NT2/D1 (cell line): ENCODE measurements at regions not wholly inside any gene's neighbourhood (a gene's known extent, or its start where the extent isn't known, plus 50 kb on each side); places are given as distances from the start of the nearest gene placed in this dataset.

Source experiments
- DNase-seq: peaks from one replicate; pipeline ENCODE4 v3.0.0-alpha.2; 2011; ENCODE audit warnings: low read depth, low spot score
- H3K27me3 ChIP-seq: 2 replicates; pipeline ENCODE4 v1.6.0; 2011; ENCODE audit warnings: mild to moderate bottlenecking; ENCODE audit not compliant: insufficient read length, insufficient read depth
- H3K36me3 ChIP-seq: 2 replicates; pipeline ENCODE4 v1.6.1; 2011; ENCODE audit warnings: mild to moderate bottlenecking, low read length, mixed read lengths; ENCODE audit not compliant: insufficient read depth, insufficient read length
- H3K4me1 ChIP-seq: 2 replicates; pipeline ENCODE4 v1.5.1; 2011; ENCODE audit not compliant: insufficient read depth, insufficient read length
- H3K4me3 ChIP-seq: 2 replicates; pipeline ENCODE4 v1.5.1; 2011; ENCODE audit warnings: low read depth; ENCODE audit not compliant: insufficient read length
- H3K9ac ChIP-seq: 2 replicates; pipeline ENCODE4 v1.6.0; 2011; ENCODE audit warnings: low read depth; ENCODE audit not compliant: insufficient read length
- H3K9me3 ChIP-seq: 2 replicates; pipeline ENCODE4 v1.5.1; 2011; ENCODE audit warnings: mild to moderate bottlenecking, low read length; ENCODE audit not compliant: insufficient read depth
- SUZ12 ChIP-seq: IDR thresholded peaks from 2 replicates; pipeline ENCODE4 v1.6.1; 2011; ENCODE audit not compliant: insufficient read length, insufficient read depth; ENCODE audit errors: extremely low read depth
- YY1 ChIP-seq: IDR thresholded peaks from 2 replicates; pipeline ENCODE4 v1.6.1; 2011; ENCODE audit not compliant: insufficient read length, insufficient read depth
- ZNF274 ChIP-seq: IDR thresholded peaks from 2 replicates; pipeline ENCODE4 v1.6.1; 2011; ENCODE audit warnings: mild to moderate bottlenecking, low read depth, low read length

DNA sequence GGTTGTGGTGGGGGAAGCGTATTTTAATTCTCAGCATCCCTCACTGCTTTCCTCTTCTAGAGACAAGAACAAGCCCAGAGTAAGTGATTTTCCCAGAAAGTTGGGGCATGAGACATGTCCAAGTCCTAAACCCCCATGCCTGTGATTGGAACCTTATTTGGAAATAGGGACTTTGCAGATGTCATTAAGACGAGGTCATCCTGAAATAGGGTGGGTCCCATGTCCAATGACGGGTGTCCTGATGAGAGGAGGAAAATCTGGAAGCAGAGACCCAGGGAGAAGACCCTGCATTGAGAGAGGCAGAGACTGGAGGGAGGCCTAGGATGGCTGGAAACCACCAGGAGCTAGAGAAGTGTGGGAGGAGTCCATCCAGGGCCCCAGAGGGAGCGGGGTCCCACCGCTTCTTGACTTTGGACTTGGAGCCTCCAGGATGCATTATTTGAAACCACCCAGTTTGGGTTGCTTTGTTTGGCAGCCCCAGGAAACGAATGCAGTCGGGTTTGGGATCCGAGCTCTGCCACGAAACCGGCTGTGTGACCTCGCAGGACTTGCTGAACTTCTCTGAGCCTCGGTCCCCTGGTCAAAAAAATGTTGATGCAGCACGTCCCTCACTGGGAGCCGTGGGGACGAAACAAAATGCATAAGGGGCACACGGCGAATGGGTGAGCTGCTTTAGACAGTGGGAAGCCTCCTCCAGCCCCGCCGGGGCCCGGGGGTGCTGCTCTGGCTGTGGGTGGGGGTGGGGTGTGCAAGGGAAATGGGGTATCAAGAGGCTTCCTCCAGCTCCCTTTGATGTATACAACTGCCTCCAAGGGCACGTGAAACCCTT, 113.9 kb downstream of the CPZ start:
- no peak for DNase-seq
- H3K9ac ChIP-seq: peak overlapping the region; percentile 58
- no peak for TF ChIP-seq ZNF274
- no peak for TF ChIP-seq YY1
- no peak for TF ChIP-seq SUZ12
- H3K4me1 ChIP-seq: peaks cover 38% of the 10 kb centered on the region
- H3K27me3 ChIP-seq: peaks cover 8% of the 10 kb centered on the region
- H3K9me3 ChIP-seq: no peaks in the 10 kb centered on the region
- no peaks in the 10 kb centered on the region for H3K36me3 ChIP-seq
- no peak overlapping the region for H3K4me3 ChIP-seq

DNA sequence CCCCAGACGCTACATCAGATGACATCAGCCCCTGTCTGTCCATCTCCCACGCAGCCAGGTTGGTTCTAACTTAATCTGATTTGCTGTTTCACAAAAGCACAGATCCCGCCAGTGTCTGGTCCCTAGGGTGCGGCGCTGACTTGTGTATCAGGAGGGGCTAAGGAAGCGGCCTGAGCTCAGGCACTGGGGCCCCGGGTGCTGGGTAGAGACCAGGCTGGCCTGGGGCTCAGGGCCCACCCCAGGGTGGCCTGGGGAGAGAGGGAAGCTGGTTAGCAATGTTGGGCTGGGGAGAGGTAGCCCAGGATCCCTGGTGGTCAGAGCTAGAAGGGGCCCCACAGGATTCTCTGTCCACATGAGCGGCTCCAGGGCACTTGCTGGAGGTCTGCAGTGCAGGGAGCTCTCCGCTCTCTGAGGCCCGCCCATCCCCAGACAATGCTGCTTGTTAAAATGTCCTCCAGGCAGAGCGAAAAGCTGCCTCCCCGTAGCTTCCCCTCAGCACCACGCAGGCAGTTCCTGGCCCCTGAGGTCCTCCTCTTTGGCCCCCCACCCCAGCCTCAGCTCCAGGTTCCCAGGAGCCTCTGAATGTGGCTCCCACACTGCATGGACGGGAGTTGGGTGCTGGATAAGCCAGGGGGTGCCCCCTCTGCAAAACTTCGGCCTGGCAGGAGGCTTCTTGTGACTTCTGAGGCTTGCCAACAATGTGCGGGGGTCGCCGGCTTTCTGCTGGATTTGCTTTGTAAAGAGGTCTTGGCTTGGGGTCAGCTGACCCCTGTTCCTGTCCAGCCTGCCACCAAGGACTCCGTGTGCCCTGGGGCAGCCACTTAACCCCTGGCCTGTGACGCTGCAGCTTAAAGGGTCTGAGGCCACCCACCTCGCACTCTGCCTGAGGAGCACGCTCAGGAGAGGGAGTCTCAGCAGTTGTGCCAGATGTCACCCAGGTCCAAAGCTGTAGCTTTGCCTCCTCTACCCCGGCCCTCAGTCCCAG, 112.9 kb downstream of the CPZ start:
- Histone ChIP-seq H3K36me3 (no peaks in the 10 kb centered on the region), H3K27me3 (peaks cover 8% of the 10 kb centered on the region), H3K4me1 (peaks cover 38% of the 10 kb centered on the region), H3K9me3 (no peaks in the 10 kb centered on the region), H3K4me3 (no peak overlapping the region), H3K9ac (peak overlapping the region; percentile 58)
- TF ChIP-seq ZNF274 (no peak), YY1 (no peak)
- peak; percentile 32 for DNase-seq

GRCh38 chr4:8704632-8705031, 112.1 kb downstream of the CPZ start:
- peaks cover 8% of the 10 kb centered on the region for H3K27me3 ChIP-seq
- no peak overlapping the region for H3K4me3 ChIP-seq
- H3K4me1 ChIP-seq: peaks cover 35% of the 10 kb centered on the region
- no peak for TF ChIP-seq ZNF274
- no peak for TF ChIP-seq YY1
- TF ChIP-seq SUZ12: no peak
- H3K36me3 ChIP-seq: no peaks in the 10 kb centered on the region
- no peak for DNase-seq
- no peaks in the 10 kb centered on the region for H3K9me3 ChIP-seq
- no peak overlapping the region for H3K9ac ChIP-seq

DNA sequence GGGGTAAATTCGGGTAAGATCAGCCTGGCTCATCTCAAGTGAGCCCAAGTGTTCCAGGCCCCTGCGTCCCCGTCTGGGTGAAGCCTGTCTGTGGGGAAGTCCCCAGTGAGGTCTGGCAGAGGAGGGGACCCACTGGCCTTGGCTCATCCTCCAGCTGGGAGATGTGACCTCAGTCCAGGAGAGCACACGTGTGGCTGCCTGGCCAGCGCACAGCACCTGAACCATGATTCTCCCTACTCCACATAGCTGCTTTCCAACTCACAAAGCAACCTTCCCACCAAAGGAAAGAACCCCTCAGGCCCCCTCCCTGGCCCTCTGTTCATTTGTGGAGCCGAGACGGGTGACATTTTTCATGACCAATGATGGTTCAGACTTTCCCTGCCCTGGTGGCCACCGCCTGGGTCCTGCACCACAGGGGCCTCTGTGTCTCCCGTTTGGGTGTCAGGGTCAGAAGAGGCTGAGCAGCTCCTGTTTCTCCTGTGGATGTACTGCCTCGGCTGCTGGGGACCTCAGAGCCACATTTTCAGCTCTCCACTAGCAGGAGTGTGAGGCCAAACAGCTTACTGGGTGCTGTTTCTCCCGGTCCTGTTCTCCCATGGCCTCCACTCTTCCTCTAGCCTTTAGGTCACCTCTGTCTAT, 111.4 kb downstream of the CPZ start:
- TF ChIP-seq YY1 (no peak), ZNF274 (no peak)
- Histone ChIP-seq H3K9me3 (no peaks in the 10 kb centered on the region), H3K4me1 (peaks cover 38% of the 10 kb centered on the region), H3K9ac (no peak overlapping the region), H3K4me3 (no peak overlapping the region), H3K27me3 (peaks cover 6% of the 10 kb centered on the region), H3K36me3 (no peaks in the 10 kb centered on the region)
- DNase-seq: no peak

DNA sequence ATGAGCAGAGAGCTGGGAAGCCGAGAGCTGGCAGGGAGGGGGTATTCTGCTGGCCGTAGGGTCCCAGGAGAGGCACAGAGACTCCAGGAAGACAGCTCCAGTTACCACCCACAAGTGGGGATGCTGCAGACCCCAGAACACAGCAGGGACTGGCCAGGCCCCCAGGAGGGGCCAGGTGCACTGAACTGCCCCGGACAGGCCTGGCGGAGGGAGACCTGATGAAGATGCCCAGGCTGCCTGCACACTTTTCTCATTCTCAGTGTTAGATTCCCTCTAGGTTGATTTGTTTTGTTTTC, 110.8 kb downstream of the CPZ start:
- H3K4me1 ChIP-seq: peaks cover 38% of the 10 kb centered on the region
- TF ChIP-seq ZNF274: no peak
- no peak for TF ChIP-seq SUZ12
- no peak for TF ChIP-seq YY1
- H3K36me3 ChIP-seq: no peaks in the 10 kb centered on the region
- H3K9ac ChIP-seq: no peak overlapping the region
- H3K9me3 ChIP-seq: no peaks in the 10 kb centered on the region
- H3K4me3 ChIP-seq: no peak overlapping the region
- DNase-seq: no peak
- peaks cover 3% of the 10 kb centered on the region for H3K27me3 ChIP-seq

- TF ChIP-seq YY1: no peak
- TF ChIP-seq SUZ12: no peak
- no peak for TF ChIP-seq ZNF274
- no peaks in the 10 kb centered on the region for H3K27me3 ChIP-seq
Observed at GRCh38 chr4:8702516-8703400, 110.2 kb downstream of the CPZ start.

DNA sequence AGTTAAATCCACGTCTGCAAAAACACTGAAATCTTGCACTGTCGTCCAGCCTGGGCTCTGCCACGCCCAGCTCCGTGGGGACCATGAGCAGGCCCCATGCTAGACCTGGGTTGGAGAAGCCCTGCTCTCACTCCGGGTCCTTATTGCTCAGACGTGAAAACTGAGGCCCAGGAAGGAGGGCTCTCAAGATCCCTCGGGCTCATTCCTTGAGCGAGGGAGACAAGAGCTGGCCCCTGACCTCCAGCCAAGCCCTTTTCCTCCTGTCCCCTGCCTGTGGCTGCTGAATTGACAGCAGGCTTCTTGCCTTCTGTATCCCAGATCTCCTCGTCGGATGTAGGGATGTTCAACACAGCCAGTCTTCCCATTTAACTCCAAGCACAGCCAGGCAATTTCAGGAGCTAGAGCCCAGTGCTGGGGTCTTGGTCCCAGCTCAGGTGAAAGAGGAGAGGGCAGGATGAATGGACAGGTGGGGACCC, 109.5 kb downstream of the CPZ start:
- no peaks in the 10 kb centered on the region for H3K36me3 ChIP-seq
- TF ChIP-seq ZNF274 (no peak), SUZ12 (no peak), YY1 (no peak)
- no peaks in the 10 kb centered on the region for H3K27me3 ChIP-seq
- H3K9ac ChIP-seq: no peak overlapping the region
- no peak for DNase-seq
- no peak overlapping the region for H3K4me3 ChIP-seq
- peaks cover 34% of the 10 kb centered on the region for H3K4me1 ChIP-seq
- peaks cover 7% of the 10 kb centered on the region; the same call in 1 of the 2 replicates for H3K9me3 ChIP-seq

More at GRCh38 chr4:8702516-8703400, 110.2 kb downstream of the CPZ start:
- Histone ChIP-seq H3K36me3 (no peaks in the 10 kb centered on the region), H3K9me3 (0 out of 2 replicates have a peak, but pooled peaks cover under 1% of the 10 kb centered on the region), H3K4me1 (peaks cover 38% of the 10 kb centered on the region), H3K4me3 (no peak overlapping the region), H3K9ac (no peak overlapping the region)
- no peak for DNase-seq
